ENCODE measurements at regions not wholly inside any gene's neighbourhood (a gene's known extent, or its start where the extent isn't known, plus 50 kb on each side); places are given as distances from the start of the nearest gene placed in this dataset.
"Not testable (repeated sequence)": the region's sequence is repeated elsewhere in the genome, so short reads cannot be mapped to it uniquely, and the experiment has no call there.

DNA sequence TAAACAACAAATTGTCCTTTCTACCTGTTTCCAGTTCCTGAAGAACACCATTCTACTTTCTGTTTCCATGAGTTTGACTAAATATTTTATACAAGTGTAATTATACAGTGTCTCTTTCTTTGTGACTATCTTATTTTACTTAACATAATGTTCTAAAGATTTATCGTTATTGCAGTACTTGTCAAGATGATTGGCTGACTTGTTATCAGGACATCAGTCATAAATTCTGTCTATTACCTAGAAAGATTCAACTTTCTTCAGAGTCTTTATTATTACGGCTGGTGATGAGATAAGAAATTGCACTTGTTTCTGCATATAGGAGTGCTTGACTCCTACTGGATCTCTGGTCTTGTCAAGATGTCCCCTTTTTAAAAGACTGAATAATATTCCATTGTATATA lies 93.9 kb upstream of the ZNF92 start:
- no peak overlapping the region for H3K27ac ChIP-seq (ENCODE audit: low read depth, low read length)
- H3K79me2 ChIP-seq (ENCODE audit: insufficient read depth, low read length) = no peaks in the 10 kb centered on the region
- no peak overlapping the region for H3K4me3 ChIP-seq (ENCODE audit: insufficient read depth, low read depth, low read length)
- H3K4me1 ChIP-seq (ENCODE audit: insufficient read depth, low read length) = no peaks in the 10 kb centered on the region
- no peaks in the 10 kb centered on the region for H4K20me1 ChIP-seq (ENCODE audit: insufficient read depth, low read length)
- Mint-ChIP-seq H3K4me1 (ENCODE audit: low read depth, unreplicated experiment) (no peaks in the 10 kb centered on the region), H3K27ac (ENCODE audit: unreplicated experiment) (no peak overlapping the region), H3K4me3 (ENCODE audit: unreplicated experiment) (no peak overlapping the region), H3K27me3 (ENCODE audit: low read depth, unreplicated experiment) (no peaks in the 10 kb centered on the region), H3K36me3 (ENCODE audit: low read depth, unreplicated experiment) (no peaks in the 10 kb centered on the region), H3K9me3 (ENCODE audit: unreplicated experiment) (peaks cover 3% of the 10 kb centered on the region)
- no peaks in the 10 kb centered on the region for H3K36me3 ChIP-seq (ENCODE audit: insufficient read depth, low read length)
- H3K27me3 ChIP-seq (ENCODE audit: insufficient read depth, low read length) = no peaks in the 10 kb centered on the region
- no peaks in the 10 kb centered on the region for H3K9me3 ChIP-seq (ENCODE audit: insufficient read depth, low read depth, low read length)
- no peak for TF ChIP-seq EZH2 (IDR thresholded peaks at IDR 0.05; ENCODE audit: insufficient read depth, low read length)
- TF ChIP-seq, protein P1, sequence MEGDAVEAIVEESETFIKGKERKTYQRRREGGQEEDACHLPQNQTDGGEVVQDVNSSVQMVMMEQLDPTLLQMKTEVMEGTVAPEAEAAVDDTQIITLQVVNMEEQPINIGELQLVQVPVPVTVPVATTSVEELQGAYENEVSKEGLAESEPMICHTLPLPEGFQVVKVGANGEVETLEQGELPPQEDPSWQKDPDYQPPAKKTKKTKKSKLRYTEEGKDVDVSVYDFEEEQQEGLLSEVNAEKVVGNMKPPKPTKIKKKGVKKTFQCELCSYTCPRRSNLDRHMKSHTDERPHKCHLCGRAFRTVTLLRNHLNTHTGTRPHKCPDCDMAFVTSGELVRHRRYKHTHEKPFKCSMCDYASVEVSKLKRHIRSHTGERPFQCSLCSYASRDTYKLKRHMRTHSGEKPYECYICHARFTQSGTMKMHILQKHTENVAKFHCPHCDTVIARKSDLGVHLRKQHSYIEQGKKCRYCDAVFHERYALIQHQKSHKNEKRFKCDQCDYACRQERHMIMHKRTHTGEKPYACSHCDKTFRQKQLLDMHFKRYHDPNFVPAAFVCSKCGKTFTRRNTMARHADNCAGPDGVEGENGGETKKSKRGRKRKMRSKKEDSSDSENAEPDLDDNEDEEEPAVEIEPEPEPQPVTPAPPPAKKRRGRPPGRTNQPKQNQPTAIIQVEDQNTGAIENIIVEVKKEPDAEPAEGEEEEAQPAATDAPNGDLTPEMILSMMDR (IDR thresholded peaks at IDR 0.05; ENCODE audit: insufficient read depth, low read depth, low read length) = no peak
- no peak overlapping the region for H3K4me2 ChIP-seq (ENCODE audit: low read length)
- no peak overlapping the region for H2AFZ ChIP-seq (ENCODE audit: low read depth, low read length)
- no peak overlapping the region for H3K9ac ChIP-seq (ENCODE audit: low read length)
- DNase-seq (ENCODE audit: low read depth) (no peak), FAIRE-seq (no peak)

DNA sequence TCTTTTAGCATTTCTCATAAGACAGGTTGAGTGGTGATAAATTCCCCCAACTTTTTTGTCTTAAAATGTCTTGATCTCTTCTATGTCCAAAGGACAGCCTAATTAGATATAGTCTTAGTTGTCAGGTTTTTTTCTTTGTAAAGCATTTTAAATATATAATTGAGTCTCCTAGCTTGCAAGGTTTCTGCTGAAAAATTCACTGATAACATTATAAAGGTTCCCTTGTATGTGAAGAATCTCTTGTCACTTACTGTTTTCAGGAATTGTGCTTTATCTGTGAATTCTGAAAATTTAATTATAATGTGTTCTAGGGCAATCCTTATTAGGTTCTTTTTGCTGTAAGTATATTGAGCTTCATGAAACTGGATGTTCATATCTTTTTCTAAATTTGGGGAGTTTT lies 96.8 kb upstream of the ZNF92 start:
- no peaks in the 10 kb centered on the region for H3K79me2 ChIP-seq (ENCODE audit: insufficient read depth, low read length)
- no peak overlapping the region for H3K27ac ChIP-seq (ENCODE audit: low read depth, low read length)
- no peaks in the 10 kb centered on the region for H3K4me1 ChIP-seq (ENCODE audit: insufficient read depth, low read length)
- no peak overlapping the region for H3K4me2 ChIP-seq (ENCODE audit: low read length)
- H4K20me1 ChIP-seq (ENCODE audit: insufficient read depth, low read length) = no peaks in the 10 kb centered on the region
- no peak for TF ChIP-seq EZH2 (IDR thresholded peaks at IDR 0.05; ENCODE audit: insufficient read depth, low read length)
- TF ChIP-seq, protein P1 (IDR thresholded peaks at IDR 0.05; ENCODE audit: insufficient read depth, low read depth, low read length) = no peak
- H3K9me3 ChIP-seq (ENCODE audit: insufficient read depth, low read depth, low read length) = no peaks in the 10 kb centered on the region
- H3K27me3 Mint-ChIP-seq (ENCODE audit: low read depth, unreplicated experiment) = peaks cover under 1% of the 10 kb centered on the region
- peaks cover 3% of the 10 kb centered on the region for H3K9me3 Mint-ChIP-seq (ENCODE audit: unreplicated experiment)
- no peaks in the 10 kb centered on the region for H3K36me3 Mint-ChIP-seq (ENCODE audit: low read depth, unreplicated experiment)
- H3K4me3 ChIP-seq (ENCODE audit: insufficient read depth, low read depth, low read length) = no peak overlapping the region
- H3K4me3 Mint-ChIP-seq (ENCODE audit: unreplicated experiment) = no peak overlapping the region
- no peaks in the 10 kb centered on the region for H3K27me3 ChIP-seq (ENCODE audit: insufficient read depth, low read length)
- FAIRE-seq = no peak
- no peaks in the 10 kb centered on the region for H3K4me1 Mint-ChIP-seq (ENCODE audit: low read depth, unreplicated experiment)
- H3K27ac Mint-ChIP-seq (ENCODE audit: unreplicated experiment) = no peak overlapping the region
- no peak for DNase-seq (ENCODE audit: low read depth)
- H2AFZ ChIP-seq (ENCODE audit: low read depth, low read length) = no peak overlapping the region
- no peak overlapping the region for H3K9ac ChIP-seq (ENCODE audit: low read length)
- no peaks in the 10 kb centered on the region for H3K36me3 ChIP-seq (ENCODE audit: insufficient read depth, low read length)

DNA sequence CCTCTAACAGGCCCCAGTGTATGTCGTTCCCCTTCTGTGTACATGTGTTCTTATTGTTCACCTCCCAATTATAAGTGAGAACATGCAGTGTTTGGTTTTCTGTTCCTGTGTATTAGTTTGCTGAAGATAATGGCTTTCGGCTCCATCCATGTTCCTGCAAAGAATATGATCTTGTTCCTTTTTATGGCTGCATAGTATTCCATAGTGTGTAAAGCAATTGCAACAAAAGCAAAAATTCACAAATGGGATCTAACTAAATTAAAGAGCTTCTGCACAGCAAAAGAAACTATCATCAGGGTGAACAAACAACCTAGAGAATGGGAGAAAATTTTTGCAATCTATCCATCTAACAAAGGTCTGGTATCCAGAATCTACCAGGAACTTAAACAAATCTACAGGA lies 102.2 kb upstream of the ZNF92 start:
- not testable (repeated sequence) for H3K27ac ChIP-seq (ENCODE audit: low read depth, low read length); H3K4me2 ChIP-seq (ENCODE audit: low read length); H3K27ac Mint-ChIP-seq (ENCODE audit: unreplicated experiment); H3K27me3 ChIP-seq (ENCODE audit: insufficient read depth, low read length); H2AFZ ChIP-seq (ENCODE audit: low read depth, low read length); H3K9me3 Mint-ChIP-seq (ENCODE audit: unreplicated experiment); DNase-seq (ENCODE audit: low read depth); H3K36me3 Mint-ChIP-seq (ENCODE audit: low read depth, unreplicated experiment); H3K4me1 Mint-ChIP-seq (ENCODE audit: low read depth, unreplicated experiment); H3K4me3 Mint-ChIP-seq (ENCODE audit: unreplicated experiment); H3K79me2 ChIP-seq (ENCODE audit: insufficient read depth, low read length); FAIRE-seq; H3K4me3 ChIP-seq (ENCODE audit: insufficient read depth, low read depth, low read length); H3K9ac ChIP-seq (ENCODE audit: low read length); H4K20me1 ChIP-seq (ENCODE audit: insufficient read depth, low read length); H3K36me3 ChIP-seq (ENCODE audit: insufficient read depth, low read length); H3K9me3 ChIP-seq (ENCODE audit: insufficient read depth, low read depth, low read length); H3K4me1 ChIP-seq (ENCODE audit: insufficient read depth, low read length)
- H3K27me3 Mint-ChIP-seq (ENCODE audit: low read depth, unreplicated experiment) = peaks cover 29% of the 10 kb centered on the region
